Aorta (tissue), 5 donors: ENCODE measurements at regions not wholly inside any gene's neighbourhood (a gene's known extent, or its start where the extent isn't known, plus 50 kb on each side); places are given as distances from the start of the nearest gene placed in this dataset.

Experiments used
- ATAC-seq: fragments of 200-7000 bp; cut with Tn5 transposase; one replicate; pipeline ENCODE4 v1.9.1; 2022; ENCODE audit warnings: moderate library complexity; ENCODE audit not compliant: low FRiP score
- DNase-seq, 2 donors: peaks; one replicate each; pipeline ENCODE4 v3.0.0-alpha.2; 2020
- H3K27ac ChIP-seq, 2 donors: one replicate each; pipeline ENCODE4 v1.5.1; 2013; ENCODE audit warnings: low read length in 2 of 2, mild to moderate bottlenecking in 2 of 2, moderate library complexity in 2 of 2, control low read depth in 1 of 2, inconsistent platforms in 1 of 2, low read depth in 1 of 2
- H3K27me3 ChIP-seq, 2 donors: one replicate each; pipeline ENCODE4 v1.6.1; 2013; ENCODE audit warnings: control low read depth in 1 of 2, low read length in 1 of 2, mild to moderate bottlenecking in 1 of 2, moderate library complexity in 1 of 2; ENCODE audit not compliant: insufficient read depth in 2 of 2, control insufficient read depth in 1 of 2
- H3K36me3 ChIP-seq, 2 donors: one replicate each; pipeline ENCODE4 v1.6.1; 2013; ENCODE audit warnings: control low read depth in 1 of 2, low read length in 1 of 2, mild to moderate bottlenecking in 1 of 2; ENCODE audit not compliant: insufficient read depth in 2 of 2, control insufficient read depth in 1 of 2
- H3K4me1 ChIP-seq, 2 donors: one replicate each; pipeline ENCODE4 v1.6.1; 2013; ENCODE audit warnings: low read length in 2 of 2, control low read depth in 1 of 2, mild to moderate bottlenecking in 1 of 2, moderate library complexity in 1 of 2; ENCODE audit not compliant: insufficient read depth in 2 of 2, control insufficient read depth in 1 of 2
- H3K4me3 ChIP-seq, 2 donors: one replicate each; pipeline ENCODE4 v1.5.1; 2013; ENCODE audit warnings: low read length in 2 of 2, control low read depth in 1 of 2, mild to moderate bottlenecking in 1 of 2
- H3K9me3 ChIP-seq: one replicate; pipeline ENCODE4 v1.6.1; 2013; ENCODE audit warnings: mild to moderate bottlenecking, low read length; ENCODE audit not compliant: control insufficient read depth
- WGBS, 2 donors: extraction: QIAGEN DNeasy Blood & Tissue Kit; methylation state at CpG; one replicate each; pipeline ENCODE4 v1.1.7; 2013; 5-methylcytosine and 5-hydroxymethylcytosine counted together
- intact Hi-C, 2 donors: fragments of 100-400 bp; cut with DNase I; formaldehyde crosslinking; loops; one replicate each; pipeline versions ENCODE4 v1.14.2 to v1.15.0; 2022
- donor health status: healthy with polysubstance abuse.
- donor health status: Bipolar disorder and iron deficiency.
- donor health status: DM: no; HTN: no; CAD: no.
- donor health status: DM: no; HTN: no; CAD: no.
- donor health status: DM: yes; HTN: yes; CAD: no.

DNA sequence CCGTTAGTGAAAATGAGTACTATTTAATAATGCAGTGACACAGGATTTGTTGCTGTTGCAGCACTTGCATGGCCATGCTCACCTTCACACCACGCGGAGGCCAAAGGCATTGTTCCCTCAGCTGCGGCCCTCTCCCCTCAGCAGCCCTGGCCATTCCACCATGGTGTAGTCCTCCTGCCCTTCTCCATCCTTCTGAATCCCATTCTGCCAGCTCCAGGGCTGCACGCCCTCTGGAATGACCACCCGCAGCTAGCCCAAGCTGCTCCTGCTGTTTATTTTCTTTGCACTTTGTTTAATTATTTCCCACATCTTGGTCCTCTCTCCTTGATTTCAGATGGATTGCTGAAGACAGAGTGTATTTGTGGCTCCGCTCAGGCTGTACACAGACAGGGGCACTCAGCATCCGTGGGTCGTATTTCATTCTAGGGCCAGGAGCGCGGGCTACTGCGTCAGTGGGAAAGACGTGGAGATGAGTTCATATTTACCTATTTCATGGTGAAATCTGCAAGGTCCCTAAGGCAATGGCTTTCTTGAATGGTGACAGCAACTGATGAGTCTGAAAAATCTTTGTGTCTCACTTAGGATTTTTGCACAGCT lies 81.4 kb upstream of the DUSP22 start:
- H3K36me3 ChIP-seq, result no peaks in the 10 kb centered on the region
- H3K9me3 ChIP-seq, result peaks cover 2% of the 10 kb centered on the region
- DNase-seq (no peak), ATAC-seq (no peak)
- H3K27ac ChIP-seq, result no peak overlapping the region
- 29 to 55% methylated on average over 13 of the region's 13 CpGs for WGBS, 2 donors
- intact Hi-C loops, result no loop called here
- H3K27me3 ChIP-seq, result no peaks in the 10 kb centered on the region
- no peaks in the 10 kb centered on the region for H3K4me1 ChIP-seq
- H3K4me3 ChIP-seq, result no peak overlapping the region

DNA sequence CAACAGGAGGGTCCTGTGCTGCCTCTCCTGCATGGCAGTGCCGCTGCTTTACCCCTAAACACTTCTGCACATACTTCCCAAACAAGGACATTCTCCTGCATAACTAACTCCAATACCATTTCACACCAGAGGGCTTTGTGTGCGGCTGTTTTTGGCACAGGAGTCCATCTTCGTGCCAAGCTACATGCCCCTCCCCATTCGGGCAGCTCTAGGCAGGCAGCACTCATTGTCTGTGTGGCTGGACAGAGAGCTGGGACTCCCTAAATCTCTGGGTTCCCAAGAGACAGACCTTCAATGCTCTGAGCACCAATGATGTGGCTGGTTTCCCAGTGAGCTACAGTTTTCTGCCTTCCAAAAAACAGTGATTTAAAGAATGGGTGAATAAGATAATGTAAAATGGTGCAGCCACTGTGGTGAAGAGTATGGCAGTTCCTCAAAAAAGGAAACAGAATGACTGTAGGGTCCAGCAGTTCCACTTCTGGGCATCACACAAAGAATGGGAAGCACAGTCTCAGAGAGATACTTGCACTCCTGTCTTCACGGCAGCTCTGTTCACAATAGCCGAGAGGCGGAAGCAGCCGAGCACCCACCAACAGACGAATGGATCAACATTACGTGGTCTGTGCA lies 80.3 kb upstream of the DUSP22 start:
- DNase-seq, result no peak
- intact Hi-C loops, result no loop called here
- H3K27ac ChIP-seq, result no peak overlapping the region
- ATAC-seq, result no peak
- H3K36me3 ChIP-seq, result no peaks in the 10 kb centered on the region
- no peaks in the 10 kb centered on the region for H3K27me3 ChIP-seq
- WGBS, 2 donors, result 55 to 61% methylated on average over 10 of the region's 10 CpGs
- peaks cover 2% of the 10 kb centered on the region for H3K9me3 ChIP-seq
- H3K4me1 ChIP-seq, result no peaks in the 10 kb centered on the region
- no peak overlapping the region for H3K4me3 ChIP-seq

DNA sequence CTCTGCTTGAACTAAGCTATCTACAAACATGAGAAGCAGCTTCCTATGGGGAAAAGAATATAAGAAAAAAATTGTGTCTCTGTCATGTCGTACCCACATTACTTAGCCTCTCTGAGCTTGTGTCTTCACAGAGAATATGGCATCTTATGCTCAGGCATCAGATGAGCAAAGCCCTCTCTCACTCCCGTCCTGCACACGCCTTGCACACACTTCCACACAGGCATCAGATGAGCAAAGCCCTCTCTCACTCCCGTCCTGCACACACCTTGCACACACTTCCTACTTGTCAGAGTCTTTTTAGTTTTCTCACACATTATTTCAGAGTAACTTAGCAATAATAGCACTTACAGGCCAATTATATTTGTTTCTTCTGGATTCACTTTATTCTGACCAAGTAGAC lies 79.0 kb upstream of the DUSP22 start:
- Histone ChIP-seq H3K9me3 (peaks cover 2% of the 10 kb centered on the region), H3K36me3 (no peaks in the 10 kb centered on the region), H3K27ac (no peak overlapping the region), H3K4me3 (no peak overlapping the region), H3K27me3 (no peaks in the 10 kb centered on the region), H3K4me1 (no peaks in the 10 kb centered on the region)
- intact Hi-C loops, result no loop called here
- no peak for DNase-seq
- whole genome bisulfite sequencing, 2 donors, result 89 to 91% methylated on average over 4 of the region's 4 CpGs
- no peak for ATAC-seq

DNA sequence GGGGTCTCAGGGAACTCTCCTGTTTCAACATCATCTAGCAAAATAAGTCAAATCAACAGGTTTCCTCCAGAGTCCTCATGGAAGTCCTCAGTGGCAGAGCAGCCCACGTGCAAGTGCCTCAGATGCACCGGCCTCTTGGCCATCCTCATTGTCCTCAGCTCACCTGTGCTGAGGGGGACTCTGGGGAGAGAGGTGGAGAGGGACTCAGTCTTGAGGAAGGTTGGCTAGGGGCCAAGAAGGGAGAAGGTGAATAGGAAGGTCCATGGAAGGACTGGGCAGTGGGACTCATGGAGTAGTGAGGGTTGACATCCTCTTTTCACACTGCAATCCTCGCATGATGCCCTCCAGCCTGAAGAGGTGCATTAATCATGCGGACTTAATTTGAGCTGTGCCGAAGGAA lies 77.9 kb upstream of the DUSP22 start:
- WGBS, 2 donors, result 96 to 98% methylated on average over 5 of the region's 5 CpGs
- DNase-seq (no peak), ATAC-seq (no peak)
- Histone ChIP-seq H3K4me1 (no peaks in the 10 kb centered on the region), H3K27ac (no peak overlapping the region), H3K9me3 (peaks cover 2% of the 10 kb centered on the region), H3K27me3 (no peaks in the 10 kb centered on the region), H3K36me3 (no peaks in the 10 kb centered on the region), H3K4me3 (no peak overlapping the region)
- intact Hi-C loops, result no loop called here

DNA sequence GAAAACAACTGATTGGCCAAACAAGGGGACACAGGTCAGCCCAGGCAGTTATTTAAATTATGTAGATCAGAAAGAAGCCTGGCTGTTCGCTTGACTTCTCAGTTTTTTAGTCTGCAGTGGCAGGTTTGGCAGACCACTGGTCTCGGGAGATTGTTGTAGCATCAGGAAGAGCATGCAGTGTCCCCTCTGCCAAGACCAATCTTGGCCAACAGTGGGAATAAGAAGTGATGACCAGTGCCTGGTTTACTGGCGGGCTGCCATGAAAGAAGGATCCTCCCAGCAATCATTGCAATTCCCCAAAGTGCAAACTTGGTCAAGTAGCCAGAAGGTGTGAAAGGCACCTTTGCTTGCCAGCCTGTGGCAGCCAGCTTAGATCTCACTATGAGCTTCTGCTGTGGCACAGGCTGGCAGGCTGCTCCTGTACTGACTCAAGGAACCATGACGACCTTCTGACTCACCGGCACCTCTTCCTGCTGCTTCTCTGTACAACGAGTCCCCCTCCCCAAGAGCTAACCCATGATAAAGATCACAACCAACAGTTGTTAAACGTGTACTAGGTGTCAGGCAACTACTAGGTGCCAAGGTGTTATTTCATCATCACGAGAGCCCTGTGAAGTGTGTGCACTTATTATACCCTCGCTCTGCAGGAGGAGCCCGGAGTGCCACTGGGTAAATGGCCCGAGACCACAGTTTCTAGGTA lies 76.8 kb upstream of the DUSP22 start:
- peaks cover 2% of the 10 kb centered on the region for H3K9me3 ChIP-seq
- WGBS, 2 donors, result 74 to 76% methylated on average over 11 of the region's 11 CpGs
- H3K36me3 ChIP-seq, result no peaks in the 10 kb centered on the region
- H3K4me1 ChIP-seq, result no peaks in the 10 kb centered on the region
- no peak overlapping the region for H3K4me3 ChIP-seq
- no peak overlapping the region for H3K27ac ChIP-seq
- DNase-seq (no peak), ATAC-seq (no peak)
- intact Hi-C loops, result no loop called here
- H3K27me3 ChIP-seq, result no peaks in the 10 kb centered on the region

DNA sequence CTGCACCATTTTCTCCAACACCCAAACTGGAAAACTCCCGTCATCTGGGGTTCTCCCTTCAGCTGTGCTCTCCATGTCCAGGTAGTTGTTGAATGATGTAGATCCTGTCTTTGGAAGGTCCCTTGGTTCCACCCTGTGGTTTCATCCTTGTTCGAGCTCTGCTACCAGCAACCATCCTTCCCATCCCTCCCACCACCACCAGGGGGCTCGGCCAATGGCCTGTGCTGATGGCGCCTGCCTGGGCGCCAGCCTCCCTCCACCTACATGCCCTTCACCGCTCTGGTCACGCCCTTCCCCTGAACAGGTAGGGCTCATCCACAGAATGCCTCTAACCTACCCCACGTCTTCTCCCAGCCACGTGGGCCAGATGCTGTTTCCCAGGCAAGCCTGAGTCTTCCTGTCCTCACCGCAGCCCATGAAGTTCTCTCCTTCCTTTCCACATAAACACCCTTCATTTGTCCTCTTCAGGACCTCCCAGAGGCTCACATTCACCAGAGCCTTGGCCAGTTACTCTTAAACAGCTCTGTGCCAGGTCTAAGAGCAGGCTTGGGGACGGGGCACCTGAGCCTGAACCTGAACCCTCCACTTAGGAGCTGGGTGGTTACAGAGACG lies 75.1 kb upstream of the DUSP22 start:
- Histone ChIP-seq H3K27me3 (no peaks in the 10 kb centered on the region), H3K36me3 (no peaks in the 10 kb centered on the region), H3K9me3 (peaks cover 2% of the 10 kb centered on the region), H3K4me1 (no peaks in the 10 kb centered on the region), H3K27ac (no peak overlapping the region), H3K4me3 (no peak overlapping the region)
- ATAC-seq, result no peak
- 76 to 85% methylated on average over 12 of the region's 12 CpGs for WGBS, 2 donors
- DNase-seq, result no peak
- intact Hi-C loops, result no loop called here

DNA sequence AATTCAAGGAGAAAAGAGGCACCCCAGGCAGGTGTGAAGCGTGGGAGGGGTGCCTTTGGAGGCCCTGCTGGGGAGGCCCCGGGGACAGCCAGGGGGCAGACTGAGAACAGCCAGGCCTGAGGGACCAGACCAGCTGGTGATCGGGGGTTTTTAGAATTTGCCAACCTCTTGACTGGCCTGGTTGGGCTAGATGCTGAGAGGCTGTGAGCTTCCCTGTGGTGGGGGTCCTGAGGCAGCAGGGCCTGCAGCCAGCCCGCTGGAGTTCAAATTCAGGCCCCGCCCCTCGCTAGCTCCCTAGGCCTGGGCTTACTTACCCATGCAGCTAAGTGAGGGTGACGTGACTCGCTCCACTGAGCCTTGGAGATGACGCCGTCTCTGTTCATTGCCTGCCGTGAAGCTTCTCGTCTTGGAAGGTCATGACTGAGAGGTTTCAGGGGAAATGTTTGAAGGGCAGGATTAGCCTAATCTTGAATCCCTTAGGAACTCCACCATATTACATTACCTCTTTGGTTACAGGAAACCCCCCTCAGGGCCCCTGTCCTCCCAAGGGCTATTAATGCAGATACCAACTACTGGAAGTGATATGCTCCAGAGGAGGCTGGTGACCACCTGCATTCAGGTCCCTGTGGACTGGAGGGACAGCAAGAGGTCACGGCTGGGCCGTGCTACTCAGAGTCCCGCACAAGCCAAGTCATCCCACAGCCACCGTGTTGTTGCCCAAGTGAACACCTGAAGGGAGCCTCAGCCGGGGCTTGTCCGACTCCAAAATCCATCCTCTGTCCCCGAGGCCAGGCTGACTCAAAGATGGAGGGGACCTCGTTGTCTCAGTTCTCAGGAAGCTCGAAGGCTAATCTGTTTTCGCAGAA lies 73.9 kb upstream of the DUSP22 start:
- intact Hi-C loops, result no loop called here
- Histone ChIP-seq H3K4me3 (no peak overlapping the region), H3K36me3 (no peaks in the 10 kb centered on the region), H3K27me3 (no peaks in the 10 kb centered on the region), H3K27ac (no peak overlapping the region), H3K9me3 (peaks cover 2% of the 10 kb centered on the region), H3K4me1 (no peaks in the 10 kb centered on the region)
- DNase-seq, result no peak
- 87 to 92% methylated on average over 22 of the region's 22 CpGs for WGBS, 2 donors
- ATAC-seq, result no peak

DNA sequence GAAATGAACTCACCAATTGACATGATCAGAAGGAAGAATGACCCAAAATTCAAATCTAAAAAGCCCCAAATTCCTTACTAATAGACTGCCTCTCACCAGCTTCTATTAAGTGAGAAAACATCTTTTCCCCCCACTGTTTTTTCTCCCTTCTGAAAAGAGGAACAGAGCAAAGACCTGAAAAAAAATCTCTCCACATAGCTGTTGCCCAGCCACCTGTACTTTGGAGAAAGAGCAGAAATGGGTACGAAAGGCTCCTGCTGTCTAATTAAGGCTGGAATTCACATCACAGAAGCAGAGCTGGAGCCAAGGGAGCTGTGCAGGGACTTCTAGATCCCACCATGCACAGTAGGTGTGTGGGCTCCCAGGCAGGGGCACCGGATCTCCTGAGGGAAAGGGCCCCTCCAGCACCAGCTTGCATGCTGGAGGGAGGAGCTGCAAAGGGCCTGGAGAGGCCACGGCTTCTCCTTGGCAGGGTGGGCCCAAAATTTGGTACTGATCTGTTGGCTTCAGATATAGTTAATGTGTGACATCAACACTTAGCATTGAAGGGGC lies 73.2 kb upstream of the DUSP22 start:
- H3K9me3 ChIP-seq, result no peaks in the 10 kb centered on the region
- ATAC-seq (no peak), DNase-seq (no peak)
- H3K4me1 ChIP-seq, result no peaks in the 10 kb centered on the region
- H3K36me3 ChIP-seq, result no peaks in the 10 kb centered on the region
- H3K4me3 ChIP-seq, result no peak overlapping the region
- no peak overlapping the region for H3K27ac ChIP-seq
- no peaks in the 10 kb centered on the region for H3K27me3 ChIP-seq
- 79 to 85% methylated on average over 3 of the region's 3 CpGs for WGBS, 2 donors
- intact Hi-C loops, result no loop called here
